ENCODE measurements at regions not wholly inside any gene's neighbourhood (a gene's known extent, or its start where the extent isn't known, plus 50 kb on each side); places are given as distances from the start of the nearest gene placed in this dataset.

GRCh38 chr5:174259696-174260420 lies 214.4 kb downstream of the NSG2 start:
- Histone ChIP-seq H3K9me3 (ENCODE audit: severe bottlenecking) (no peaks in the 10 kb centered on the region), H3K36me3 (ENCODE audit: low read depth) (no peaks in the 10 kb centered on the region), H3K27me3 (ENCODE audit: insufficient read depth, poor library complexity, severe bottlenecking) (peaks cover 27% of the 10 kb centered on the region), H3K27ac (ENCODE audit: poor library complexity, severe bottlenecking) (no peak overlapping the region), H3K4me1 (ENCODE audit: insufficient read depth, poor library complexity, severe bottlenecking) (no peaks in the 10 kb centered on the region), H3K4me3 (ENCODE audit: severe bottlenecking) (no peak overlapping the region)
- DNase-seq (ENCODE audit: low spot score) (no peak), ATAC-seq (ENCODE audit: low read depth) (no peak)
- no peak for TF ChIP-seq CTCF (IDR thresholded peaks at IDR 0.05; ENCODE audit: poor library complexity, severe bottlenecking)

- H3K4me1 ChIP-seq (ENCODE audit: insufficient read depth, poor library complexity, severe bottlenecking) = no peaks in the 10 kb centered on the region
- no peak for TF ChIP-seq CTCF (IDR thresholded peaks at IDR 0.05; ENCODE audit: poor library complexity, severe bottlenecking)
Measured at GRCh38 chr5:174271316-174271715, 225.8 kb downstream of the NSG2 start.

GRCh38 chr5:174272671-174273070 lies 227.2 kb downstream of the NSG2 start:
- TF ChIP-seq CTCF (IDR thresholded peaks at IDR 0.05; ENCODE audit: poor library complexity, severe bottlenecking) = no peak
- DNase-seq (ENCODE audit: low spot score) (no peak), ATAC-seq (ENCODE audit: low read depth) (no peak)
- H3K4me1 ChIP-seq (ENCODE audit: insufficient read depth, poor library complexity, severe bottlenecking) = no peaks in the 10 kb centered on the region
- H3K36me3 ChIP-seq (ENCODE audit: low read depth) = no peaks in the 10 kb centered on the region
- peaks cover 3% of the 10 kb centered on the region for H3K27me3 ChIP-seq (ENCODE audit: insufficient read depth, poor library complexity, severe bottlenecking)
- no peaks in the 10 kb centered on the region for H3K9me3 ChIP-seq (ENCODE audit: severe bottlenecking)
- no peak overlapping the region for H3K4me3 ChIP-seq (ENCODE audit: severe bottlenecking)
- H3K27ac ChIP-seq (ENCODE audit: poor library complexity, severe bottlenecking) = no peak overlapping the region

More at GRCh38 chr5:174271316-174271715, 225.8 kb downstream of the NSG2 start:
- ATAC-seq (ENCODE audit: low read depth) (0 out of 3 replicates have a peak, but pooled peaks have one; percentile 17), DNase-seq (ENCODE audit: low spot score) (no peak)
- no peaks in the 10 kb centered on the region for H3K9me3 ChIP-seq (ENCODE audit: severe bottlenecking)
- peaks cover 13% of the 10 kb centered on the region for H3K27me3 ChIP-seq (ENCODE audit: insufficient read depth, poor library complexity, severe bottlenecking)
- H3K4me3 ChIP-seq (ENCODE audit: severe bottlenecking) = no peak overlapping the region
- no peak overlapping the region for H3K27ac ChIP-seq (ENCODE audit: poor library complexity, severe bottlenecking)
- no peaks in the 10 kb centered on the region for H3K36me3 ChIP-seq (ENCODE audit: low read depth)

GRCh38 chr5:174273325-174273724 lies 227.8 kb downstream of the NSG2 start:
- DNase-seq (ENCODE audit: low spot score) = no peak
- no peak overlapping the region for H3K27ac ChIP-seq (ENCODE audit: poor library complexity, severe bottlenecking)
- H3K27me3 ChIP-seq (ENCODE audit: insufficient read depth, poor library complexity, severe bottlenecking) = no peaks in the 10 kb centered on the region
- H3K4me3 ChIP-seq (ENCODE audit: severe bottlenecking) = no peak overlapping the region
- ATAC-seq (ENCODE audit: low read depth) = no peak
- no peaks in the 10 kb centered on the region for H3K9me3 ChIP-seq (ENCODE audit: severe bottlenecking)
- H3K4me1 ChIP-seq (ENCODE audit: insufficient read depth, poor library complexity, severe bottlenecking) = no peaks in the 10 kb centered on the region
- H3K36me3 ChIP-seq (ENCODE audit: low read depth) = no peaks in the 10 kb centered on the region
- no peak for TF ChIP-seq CTCF (IDR thresholded peaks at IDR 0.05; ENCODE audit: poor library complexity, severe bottlenecking)

- no peaks in the 10 kb centered on the region for H3K9me3 ChIP-seq (ENCODE audit: severe bottlenecking)
- ATAC-seq (ENCODE audit: low read depth) (no peak), DNase-seq (ENCODE audit: low spot score) (no peak)
- H3K4me1 ChIP-seq (ENCODE audit: insufficient read depth, poor library complexity, severe bottlenecking) = no peaks in the 10 kb centered on the region
- no peaks in the 10 kb centered on the region for H3K27me3 ChIP-seq (ENCODE audit: insufficient read depth, poor library complexity, severe bottlenecking)
- H3K4me3 ChIP-seq (ENCODE audit: severe bottlenecking) = no peak overlapping the region
- no peak for TF ChIP-seq CTCF (IDR thresholded peaks at IDR 0.05; ENCODE audit: poor library complexity, severe bottlenecking)
- H3K36me3 ChIP-seq (ENCODE audit: low read depth) = no peaks in the 10 kb centered on the region
- no peak overlapping the region for H3K27ac ChIP-seq (ENCODE audit: poor library complexity, severe bottlenecking)
Measured at GRCh38 chr5:174275959-174276358, 230.5 kb downstream of the NSG2 start.

All from RWPE2 (cell line).